Central memory CD4-positive, alpha-beta T cell (primary cell): ENCODE measurements at regions not wholly inside any gene's neighbourhood (a gene's known extent, or its start where the extent isn't known, plus 50 kb on each side); places are given as distances from the start of the nearest gene placed in this dataset.

Source experiments
- DNase-seq: peaks from one replicate; pipeline ENCODE4 v3.0.0; 2022

DNA sequence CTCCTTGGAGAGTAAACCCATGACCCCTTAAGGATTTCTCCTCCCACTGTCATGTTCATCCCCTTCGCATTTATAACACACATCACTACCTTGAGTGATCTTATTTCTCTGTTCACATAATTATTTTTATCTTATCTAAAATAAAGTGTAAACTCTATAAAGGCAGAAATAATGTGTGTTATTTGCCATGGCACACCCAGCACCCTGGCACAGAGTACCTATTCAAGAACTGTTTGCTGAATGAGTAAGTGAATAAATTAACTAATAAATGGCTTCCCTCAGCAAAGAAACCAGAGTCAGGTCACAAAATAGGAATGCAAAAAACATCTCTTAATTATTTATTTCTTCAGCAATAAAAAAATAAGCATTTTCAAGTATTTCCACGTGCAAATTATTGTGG is 330.3 kb upstream of the GHITM start:
- no peak for DNase-seq

DNA sequence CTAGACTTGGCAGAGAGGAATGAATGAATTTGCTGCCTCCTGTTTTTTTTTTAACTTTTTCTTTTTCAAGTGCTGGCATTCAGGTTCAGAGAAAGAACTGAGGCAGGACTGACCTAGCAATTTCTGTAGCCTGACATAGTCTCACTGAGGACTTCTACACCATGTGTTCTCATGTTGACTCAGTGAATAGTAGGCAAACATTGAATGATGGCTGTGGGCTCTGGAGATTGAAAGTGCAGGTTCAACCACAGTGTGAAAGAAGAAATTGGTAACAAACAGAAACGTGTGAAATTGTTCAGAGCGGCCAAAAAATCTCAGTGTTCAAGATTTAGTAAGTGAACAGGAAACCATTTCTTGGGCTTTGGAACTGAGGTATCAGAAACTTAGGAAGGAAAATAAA is 322.4 kb upstream of the GHITM start:
- no peak for DNase-seq

DNA sequence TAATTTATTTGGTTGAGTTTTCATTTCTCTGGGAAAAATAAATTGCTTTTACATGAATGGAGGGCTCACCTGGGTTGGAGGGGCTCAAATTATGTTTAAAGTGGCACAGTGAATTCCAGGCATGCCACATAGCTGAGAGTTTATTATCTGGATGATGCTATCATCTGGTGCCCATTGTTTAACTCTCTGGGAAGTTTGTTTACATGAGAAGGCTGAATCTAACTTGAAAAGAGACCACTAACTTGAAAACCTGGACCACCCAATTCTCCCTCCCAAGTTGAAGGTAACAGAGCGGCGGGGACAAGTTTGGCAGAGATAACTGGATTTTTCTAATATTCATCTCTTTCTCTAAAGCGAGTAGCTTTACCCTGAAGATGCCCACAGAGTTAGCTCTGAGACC is 321.5 kb upstream of the GHITM start:
- no peak for DNase-seq

DNA sequence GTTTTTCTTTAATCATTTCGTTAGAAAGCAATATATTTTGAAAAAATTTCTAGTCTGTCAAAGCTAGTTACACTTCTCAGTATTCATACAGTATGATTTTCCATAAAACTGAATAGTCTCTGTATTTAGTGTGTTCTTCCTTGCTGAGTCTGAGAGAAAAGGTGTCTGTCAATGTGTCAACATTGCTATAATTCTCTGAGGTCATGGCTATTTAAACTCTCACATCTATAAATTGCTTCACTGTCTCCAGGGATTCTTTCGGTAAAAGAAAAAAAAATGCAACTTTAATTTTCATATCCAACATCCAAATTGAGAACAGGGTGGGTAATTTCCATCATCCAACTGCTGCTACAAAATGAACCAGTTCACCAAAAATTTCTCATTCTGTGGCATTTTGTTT is 319.7 kb upstream of the GHITM start:
- no peak for DNase-seq

DNA sequence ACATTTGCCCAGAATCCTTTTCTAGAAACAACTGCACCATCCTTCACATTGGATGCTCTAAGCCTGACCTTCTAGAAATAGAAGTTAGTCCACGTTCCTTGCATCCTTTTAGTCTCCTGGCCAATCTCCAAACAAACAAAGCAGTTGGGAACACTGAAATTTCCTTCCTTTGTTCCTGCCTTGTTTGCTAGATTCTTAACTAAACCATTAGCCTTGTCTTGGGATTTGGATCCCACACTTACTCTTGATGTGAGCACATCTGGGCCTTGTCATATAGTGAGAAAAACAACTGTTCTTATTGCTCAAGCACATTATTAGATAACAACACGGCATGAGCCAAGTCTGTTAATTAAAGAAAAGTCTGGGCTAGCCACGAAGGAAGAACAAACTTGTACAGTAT is 319.3 kb upstream of the GHITM start:
- DNase-seq: no peak

DNA sequence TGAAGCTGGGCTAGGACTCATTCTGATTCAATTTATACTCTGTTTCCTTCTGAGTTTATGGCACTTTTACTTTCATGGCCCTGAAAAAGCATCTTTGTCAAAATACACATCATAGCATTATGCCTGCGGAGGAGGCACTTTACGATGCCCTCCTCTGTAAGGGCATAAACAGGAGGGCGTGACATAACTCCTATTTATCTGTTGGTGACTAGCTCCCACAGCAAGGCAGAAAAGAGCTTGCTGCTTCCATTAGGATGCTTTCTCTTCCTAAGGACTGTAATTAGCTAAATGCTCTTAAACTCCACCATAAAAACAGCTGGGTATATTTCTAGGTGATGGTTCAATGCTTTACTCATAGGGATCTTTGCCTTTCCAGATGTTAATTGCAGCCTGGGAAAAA is 315.2 kb upstream of the GHITM start:
- no peak for DNase-seq

DNA sequence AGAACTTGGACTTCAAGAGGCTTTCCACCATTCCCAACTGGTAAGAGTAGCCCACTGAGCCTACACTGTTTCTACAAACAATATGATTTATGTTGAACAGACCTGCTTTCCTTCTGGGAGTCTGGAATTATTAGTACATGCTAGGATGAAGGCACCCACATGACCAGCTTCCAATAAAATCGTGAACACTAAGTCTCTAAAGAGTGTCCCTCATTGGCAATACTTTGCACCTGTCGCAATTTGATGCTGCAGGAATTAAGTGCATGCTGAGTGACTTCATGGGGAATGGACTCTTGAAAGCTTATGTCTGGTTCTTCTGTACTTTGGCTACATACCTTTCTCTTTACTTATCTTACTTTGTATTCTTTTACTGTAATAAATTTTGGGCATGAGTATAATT is 305.2 kb upstream of the GHITM start:
- DNase-seq: no peak

DNA sequence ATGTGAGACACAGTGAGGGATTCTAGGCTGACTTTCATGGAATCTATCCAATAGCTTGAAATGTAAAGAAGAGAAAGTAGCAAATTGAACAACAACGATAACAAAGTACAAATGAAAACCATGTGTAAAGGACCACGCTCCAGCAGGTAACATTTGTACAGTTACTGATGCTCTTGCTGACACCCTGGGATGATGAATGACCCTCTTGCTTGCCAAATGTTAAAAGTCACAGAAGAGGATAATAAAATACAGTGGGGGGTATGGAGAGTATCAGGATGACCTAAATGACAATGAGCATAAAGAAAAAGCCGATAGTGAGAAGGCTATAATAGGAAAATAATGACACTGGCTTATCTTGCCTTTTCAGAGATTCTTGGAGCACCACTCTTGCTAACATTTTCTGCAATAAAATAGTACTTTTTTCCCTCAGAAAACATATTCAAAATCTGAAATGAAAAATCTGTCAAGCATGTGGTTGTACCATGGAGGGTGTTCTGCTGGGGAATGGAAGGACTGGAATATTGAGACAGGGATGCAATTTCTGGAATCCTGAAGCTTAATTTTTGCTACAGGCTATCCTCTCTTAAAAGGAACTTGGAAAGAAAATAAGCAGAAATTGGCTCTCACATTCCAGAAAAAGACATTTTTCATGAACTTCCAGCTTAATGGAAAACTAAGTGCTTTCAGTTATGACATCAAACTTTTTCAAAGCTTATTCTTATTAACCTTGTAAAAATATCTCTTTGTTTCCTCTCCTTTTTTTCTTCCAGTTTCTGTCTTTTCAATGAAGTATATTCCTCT is 303.2 kb upstream of the GHITM start:
- DNase-seq: no peak

DNA sequence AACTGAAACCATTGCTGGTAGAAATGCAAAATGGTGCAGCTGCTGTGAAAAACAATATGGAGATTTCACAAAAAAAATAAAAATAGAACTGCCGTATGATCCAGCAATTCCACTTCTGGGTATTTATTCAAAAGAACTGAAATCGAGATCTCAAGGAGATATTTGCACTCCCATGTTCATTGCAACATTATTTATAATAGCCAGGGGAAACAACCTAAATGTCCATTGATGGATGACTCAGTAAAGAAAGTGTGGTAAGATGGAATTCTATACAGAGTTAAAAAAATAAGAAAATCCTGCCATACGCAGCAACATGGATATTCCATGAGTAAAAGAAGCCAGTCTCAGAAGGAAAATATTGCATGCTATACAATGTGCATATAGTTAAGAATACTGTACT is 290.6 kb upstream of the GHITM start:
- DNase-seq: no peak

DNA sequence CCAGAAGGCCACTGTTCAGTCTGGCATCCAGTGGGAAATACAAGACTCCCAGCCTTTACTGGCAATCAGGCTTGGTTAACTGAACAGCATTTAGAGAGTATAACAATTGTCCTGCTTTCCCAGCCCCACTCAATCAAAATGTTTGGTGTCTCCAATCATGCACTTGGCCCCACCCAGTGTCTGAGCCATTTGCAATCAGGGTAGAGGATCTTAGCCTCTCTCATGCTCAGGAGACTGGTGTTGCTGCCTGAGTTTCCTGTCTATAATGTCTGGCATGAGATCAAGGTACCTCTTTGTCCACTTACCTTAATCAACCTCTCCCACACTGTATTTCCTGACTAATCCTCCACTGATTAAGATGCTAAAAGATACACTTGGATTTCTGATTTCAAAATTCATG is 290.2 kb upstream of the GHITM start:
- no peak for DNase-seq

DNA sequence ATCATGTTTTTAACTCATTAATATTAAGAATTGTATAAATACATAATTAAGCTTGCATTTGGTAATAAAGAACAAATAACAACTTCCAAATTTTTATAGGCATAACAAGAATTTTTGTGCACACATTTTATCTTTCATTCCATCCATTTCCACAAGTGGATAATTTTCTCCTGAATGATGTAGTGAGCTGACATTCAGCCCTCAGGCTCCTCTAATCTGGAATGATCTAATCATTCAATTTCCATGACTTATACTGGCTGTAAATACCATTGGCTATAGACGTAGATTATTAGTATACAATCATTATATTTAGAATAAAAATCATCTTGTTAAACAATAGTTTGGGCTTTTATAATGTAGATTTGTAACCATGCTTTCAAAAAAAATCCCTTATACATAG is 287.2 kb upstream of the GHITM start:
- DNase-seq: no peak

DNA sequence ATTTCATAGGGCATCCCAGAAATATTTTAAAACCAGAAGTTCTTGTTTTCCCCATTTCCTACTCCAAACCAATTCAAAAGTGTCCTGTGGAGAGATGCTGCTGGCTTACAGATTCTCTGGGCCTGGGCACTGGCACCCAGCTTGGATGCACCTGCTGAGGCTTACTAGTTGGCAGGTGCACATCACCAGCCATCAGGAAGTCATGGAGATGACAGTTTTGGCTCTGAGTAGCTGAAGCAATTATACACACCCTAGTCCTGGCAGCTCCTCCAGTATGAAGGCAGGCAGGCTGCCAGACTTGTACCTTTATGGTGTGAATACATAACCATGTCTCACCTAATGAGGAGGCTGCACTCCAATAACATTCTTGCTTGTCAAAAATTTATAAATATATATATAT is 276.6 kb upstream of the GHITM start:
- DNase-seq: no peak

DNA sequence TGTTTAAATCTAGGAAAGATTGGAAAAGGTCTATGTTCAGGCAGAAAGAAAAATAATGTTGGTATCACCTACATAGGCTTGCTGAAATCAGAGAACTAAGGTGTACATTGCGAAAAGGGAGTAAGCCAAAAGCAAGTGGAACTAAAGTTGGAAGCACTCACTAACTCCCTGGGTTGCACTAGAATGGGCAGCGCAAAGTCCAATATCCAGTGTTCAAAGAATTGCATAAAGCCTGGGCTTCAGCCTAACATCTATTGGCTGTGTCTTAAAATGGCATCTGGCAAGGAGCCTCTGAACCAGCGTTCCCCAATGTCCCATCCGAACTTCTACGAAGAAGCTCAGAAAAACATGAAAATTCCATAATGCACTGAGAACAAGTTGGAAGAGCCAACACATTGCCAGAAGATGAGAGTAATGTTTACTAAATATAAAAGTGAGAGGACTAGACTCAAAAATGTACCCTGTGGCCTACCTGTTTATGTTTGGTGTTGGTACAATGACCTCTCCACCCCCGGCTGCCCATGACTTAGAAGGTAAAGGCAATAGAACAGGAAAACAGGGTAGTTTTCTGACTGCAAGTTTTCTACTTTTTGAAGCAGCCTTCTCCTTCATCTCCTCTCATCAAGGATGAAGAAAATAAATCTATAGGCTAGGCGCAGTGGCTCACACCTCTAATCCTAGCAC is 275.9 kb upstream of the GHITM start:
- no peak for DNase-seq

DNA sequence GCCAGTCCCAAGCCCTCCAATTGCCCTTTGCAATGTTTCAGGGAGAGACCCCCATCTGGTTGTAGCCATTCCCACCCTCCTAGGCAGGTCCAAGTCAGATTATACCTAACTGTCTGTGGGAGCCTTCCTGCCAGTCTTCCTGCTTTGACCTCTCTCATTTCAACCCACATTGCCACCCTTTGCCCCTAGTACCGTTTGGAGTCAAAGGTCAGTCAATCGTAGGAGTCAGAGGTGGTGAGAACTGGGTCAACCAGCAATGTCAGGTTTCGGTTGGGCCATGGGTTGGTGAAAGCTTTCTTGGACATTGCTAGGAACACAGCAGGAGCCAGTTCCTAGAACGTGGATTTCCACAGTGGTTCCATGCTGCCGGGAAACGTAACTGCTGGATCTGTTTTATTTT is 269.4 kb upstream of the GHITM start:
- DNase-seq: no peak

DNA sequence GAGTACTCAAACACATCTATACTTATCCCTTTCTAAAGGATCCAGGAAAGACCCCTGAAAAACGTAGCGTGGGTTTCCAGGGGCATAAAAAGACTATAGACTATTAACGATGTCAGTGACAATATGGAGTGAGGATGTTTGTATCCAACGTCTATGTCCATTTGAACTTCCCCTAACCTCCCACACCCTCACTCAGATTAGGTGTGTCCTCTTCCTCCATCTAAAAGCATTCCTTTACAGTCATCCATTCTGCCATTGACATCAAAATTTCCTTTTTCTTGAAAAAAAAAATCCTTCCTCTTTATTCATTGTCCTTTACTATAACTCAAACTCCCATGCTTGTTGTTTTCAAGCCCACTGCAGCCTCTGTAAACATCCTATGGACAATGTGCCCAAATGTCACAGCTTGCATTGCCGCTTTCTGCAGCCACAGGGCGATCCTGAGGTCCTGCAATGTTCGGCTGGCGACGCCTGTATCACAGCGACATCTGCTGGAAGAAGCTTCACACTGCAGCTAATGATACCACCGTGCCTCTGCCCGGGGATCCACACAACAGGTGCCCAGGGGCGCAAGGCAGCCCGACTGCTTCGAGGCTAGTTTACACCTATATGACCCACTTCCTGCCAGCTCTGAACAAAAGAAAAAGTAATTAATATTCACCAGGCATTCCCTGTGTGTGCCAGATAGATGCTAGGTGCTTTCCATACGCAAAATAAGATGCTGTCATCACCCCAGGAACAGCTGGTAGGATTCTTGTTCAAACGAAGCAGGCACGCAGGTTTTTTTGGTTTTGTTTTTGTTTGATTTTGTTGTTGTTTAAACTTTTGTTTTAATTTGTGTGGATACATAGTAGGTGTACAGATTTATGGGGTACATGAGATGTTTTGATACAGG is 267.9 kb upstream of the GHITM start:
- peak; percentile 14 for DNase-seq

DNA sequence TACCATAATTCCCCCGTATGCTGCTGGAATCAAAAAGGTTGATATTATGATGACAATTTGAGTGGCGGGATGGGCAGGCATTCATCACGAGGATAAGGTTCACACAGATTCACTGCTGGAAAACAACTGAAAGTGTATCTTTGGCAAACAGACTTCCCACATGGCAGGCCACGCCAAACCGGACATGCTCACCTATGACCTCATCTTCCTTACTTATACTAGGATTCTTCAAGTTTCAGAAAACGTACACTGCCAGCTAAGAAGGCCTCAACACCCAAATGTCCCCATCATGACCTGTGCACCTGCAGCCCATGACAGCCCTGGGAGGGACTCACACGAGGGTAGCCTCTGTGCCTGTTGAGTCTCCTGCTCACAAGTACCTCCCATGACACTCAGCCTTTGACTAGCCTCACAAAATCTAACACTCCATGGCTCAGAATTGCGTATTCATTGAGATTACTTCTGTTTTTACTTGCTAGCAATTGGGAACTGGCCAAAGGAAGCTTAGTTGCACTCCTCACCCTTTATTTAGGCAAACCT is 259.0 kb upstream of the GHITM start:
- DNase-seq: no peak

DNA sequence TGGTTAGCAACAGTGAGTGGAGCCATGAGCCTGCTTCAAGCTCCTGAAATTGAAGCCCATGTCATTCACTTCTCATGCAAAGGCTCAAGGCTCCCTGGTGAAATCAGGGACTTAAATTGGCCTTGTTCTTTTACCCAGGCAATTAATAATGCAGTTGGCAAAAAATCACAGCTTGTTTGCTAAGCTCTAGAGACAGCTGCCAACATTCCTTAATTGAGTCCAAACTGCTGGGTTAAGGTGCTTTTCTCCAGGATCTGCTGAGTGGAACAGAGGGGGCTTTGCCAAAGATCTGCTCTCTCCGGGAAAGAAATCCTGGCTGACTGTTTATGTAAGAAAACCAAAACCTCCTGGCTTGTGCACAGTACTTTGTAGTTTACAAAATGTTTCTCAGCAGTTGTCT is 257.6 kb upstream of the GHITM start:
- DNase-seq: no peak

DNA sequence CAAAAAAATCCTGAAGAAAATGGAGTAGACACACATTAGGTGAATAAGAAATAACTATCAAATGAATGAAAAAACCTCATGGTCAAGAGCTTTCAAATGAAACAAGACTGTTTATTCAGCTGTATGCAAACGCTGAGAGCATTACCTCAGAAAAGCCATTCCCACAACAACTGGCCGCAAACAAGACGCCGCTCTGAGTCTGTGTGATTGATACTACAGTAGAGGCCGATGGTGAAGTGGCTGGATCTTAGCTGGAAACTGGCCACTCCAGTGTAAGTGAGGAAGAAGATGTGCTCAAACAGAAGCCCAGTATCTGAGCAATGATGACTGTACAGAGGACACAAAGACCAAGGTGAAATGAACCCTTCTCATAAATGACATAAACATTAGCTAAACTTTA is 252.4 kb upstream of the GHITM start:
- no peak for DNase-seq

DNA sequence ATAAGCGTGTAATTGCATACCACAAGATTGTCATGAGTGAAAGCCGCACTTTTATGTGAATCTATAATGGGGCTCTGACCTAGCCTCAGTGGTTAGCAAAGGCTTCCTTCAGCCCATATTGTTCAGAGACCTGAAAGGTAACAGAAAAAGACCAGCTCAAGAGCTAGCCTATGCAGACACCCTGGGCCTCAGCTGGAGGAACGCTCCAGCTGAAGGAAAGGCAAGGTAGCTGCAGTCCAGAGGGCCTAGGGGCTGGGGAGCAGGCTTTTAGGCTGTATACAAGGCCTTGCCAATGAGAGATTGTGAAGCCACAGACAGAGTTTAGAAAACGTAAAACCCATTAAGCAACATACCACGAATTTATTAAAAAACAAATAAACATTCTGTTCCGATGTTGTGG is 246.6 kb upstream of the GHITM start:
- no peak for DNase-seq

DNA sequence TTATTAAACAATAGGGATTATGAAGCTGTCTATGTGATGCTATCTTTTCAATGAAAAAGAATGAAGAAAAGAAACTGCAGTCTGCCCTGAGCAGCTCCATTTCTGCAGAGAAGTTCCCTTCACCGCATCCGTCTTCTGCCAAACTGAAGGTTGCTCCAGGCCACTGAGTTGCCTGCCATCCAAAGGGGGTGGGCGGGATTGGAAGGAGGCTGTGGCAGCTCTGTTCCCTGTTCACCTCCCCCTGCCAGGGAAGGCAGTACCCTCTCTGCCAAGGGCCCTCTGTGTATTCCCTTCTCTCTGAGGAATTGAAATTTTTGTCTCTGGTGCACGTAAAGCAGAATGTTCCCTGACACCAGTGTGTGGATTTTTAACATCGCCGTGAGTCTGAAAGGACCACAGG is 243.1 kb upstream of the GHITM start:
- DNase-seq: no peak

DNA sequence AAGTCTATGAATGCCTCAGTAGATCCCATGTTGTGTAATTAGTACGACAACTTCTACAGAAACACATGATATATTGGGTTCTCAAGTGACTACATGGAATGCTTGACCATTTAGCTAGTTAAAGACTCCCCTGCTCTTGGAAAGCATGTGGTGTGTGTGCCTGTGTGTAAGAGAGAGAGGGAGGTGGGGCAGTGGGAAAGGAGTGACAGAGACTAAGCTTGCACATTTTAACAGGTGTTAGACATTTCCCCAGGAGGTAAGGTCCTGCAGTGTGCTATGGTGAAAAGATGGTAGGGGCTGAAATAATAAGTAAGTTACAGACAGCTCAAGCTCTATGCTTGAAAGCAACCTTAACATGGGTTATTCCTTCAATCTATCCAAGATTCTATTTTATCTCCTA is 241.7 kb upstream of the GHITM start:
- no peak for DNase-seq

DNA sequence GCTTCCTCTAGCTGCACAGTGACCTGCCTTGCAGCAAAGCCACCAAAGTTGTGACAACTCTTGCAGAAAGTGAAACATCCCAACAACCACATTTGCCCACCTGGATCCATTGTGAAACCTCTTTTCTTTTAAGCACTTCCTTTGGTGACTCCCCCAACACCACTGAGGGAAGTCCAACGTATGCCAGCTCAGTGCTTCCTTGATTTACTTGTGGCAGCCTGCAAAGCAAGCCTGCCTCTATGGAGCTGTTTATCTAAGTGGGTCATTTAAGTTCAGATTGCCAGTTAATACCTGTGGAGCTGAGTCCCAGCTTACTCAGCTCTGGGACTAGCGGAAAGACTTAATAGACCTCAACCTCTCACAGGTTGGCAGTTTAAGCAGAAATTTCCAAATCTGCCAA is 230.8 kb upstream of the GHITM start:
- DNase-seq: no peak

DNA sequence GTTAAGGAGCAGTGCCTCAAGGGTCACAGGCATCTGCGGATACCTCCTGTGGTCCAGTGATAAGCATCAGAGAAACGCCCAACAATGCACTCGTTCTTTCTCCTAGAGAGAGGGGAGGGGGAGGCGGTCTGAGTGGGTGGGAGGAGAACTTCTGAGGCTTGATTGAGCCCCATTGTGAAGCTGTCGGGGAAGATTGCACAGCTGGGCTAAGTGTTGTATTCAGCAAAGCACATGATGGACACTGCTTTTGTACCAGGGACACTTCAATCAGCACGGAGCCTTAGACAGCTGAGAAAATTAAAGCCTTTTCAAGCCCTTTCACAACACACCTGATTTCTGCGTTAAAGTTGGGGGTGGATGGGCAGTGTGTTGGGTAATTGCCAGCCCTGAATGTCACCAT is 230.3 kb upstream of the GHITM start:
- no peak for DNase-seq

DNA sequence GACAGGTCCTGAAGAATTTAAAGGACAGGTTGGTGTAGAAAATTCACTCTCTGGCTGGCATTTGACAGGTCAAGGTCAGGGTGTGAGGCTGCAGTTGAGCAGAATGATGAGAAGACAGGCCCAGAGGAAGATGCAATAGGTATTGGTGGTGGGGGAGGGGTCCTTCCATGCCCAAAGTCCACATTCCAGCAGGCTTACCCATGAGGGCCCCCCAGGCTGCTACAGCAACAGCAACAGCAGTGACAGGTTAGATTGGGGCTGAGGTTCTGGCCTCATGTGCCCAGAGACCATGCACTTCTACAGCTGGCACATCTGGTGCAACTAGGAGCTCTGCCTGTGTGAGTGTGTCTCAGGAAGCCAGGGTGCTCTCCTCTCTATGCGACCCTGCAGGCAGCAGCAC is 223.5 kb upstream of the GHITM start:
- no peak for DNase-seq
